ENCODE measurements at regions not wholly inside any gene's neighbourhood (a gene's known extent, or its start where the extent isn't known, plus 50 kb on each side); places are given as distances from the start of the nearest gene placed in this dataset.

GRCh38 chr16:50945171-50945570, 203.3 kb downstream of the CYLD start:
- no peaks in the 10 kb centered on the region for H3K4me1 ChIP-seq
- H3K36me3 ChIP-seq, result no peaks in the 10 kb centered on the region
- TF ChIP-seq CTCF (IDR thresholded peaks at IDR 0.05), result no peak
- H3K27me3 ChIP-seq, result peaks cover 0 to 7% of the 10 kb centered on the region in 2 donors
- H3K4me3 ChIP-seq, result no peak overlapping the region
- no peak overlapping the region for H3K27ac ChIP-seq
- intact Hi-C loops (cut with DNase I; ENCODE audit: low total_unique reads), result no loop called here
- DNase-seq, result no peak
- H3K9me3 ChIP-seq, result no peaks in the 10 kb centered on the region

DNA sequence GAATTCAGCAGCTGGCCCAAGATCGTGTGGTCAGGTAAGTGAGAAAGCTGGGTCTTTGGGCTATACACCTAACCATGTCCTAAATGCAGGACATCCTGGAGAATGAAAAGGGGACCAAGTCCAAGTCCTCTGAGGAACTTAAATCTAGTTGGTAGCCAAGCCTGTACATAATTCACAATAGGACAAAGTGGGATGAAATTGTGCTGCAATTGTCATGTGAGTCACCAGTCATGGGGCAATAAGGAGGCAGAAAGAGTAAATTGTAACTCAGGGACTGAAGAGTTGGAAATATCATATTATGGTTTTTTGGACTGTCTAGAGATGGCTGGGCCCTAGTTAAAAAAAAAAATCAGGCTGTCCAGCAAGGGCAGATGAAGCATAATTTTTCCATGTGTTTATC, 202.6 kb downstream of the CYLD start:
- no peaks in the 10 kb centered on the region for H3K9me3 ChIP-seq
- no peaks in the 10 kb centered on the region for H3K36me3 ChIP-seq

DNA sequence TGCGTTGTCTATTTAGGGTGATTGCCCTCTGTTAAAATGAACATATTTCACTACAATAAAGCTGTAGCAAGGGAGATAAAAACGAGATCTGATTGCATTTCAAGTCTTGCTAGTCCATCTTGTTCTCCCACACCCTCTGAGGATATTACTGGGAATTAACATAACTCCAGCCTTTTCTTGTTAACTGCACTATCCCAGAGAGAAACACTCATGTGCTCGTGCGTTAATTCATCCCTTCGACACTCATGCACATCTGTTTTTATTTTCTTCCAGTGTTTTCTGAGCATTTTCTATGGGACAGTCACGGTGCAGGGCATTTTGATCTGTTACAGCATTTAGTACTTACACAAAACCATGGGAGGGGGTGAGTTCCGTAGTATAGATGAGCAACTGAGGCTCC, 202.1 kb downstream of the CYLD start:
- no peaks in the 10 kb centered on the region for H3K36me3 ChIP-seq
- no peak overlapping the region for H3K4me3 ChIP-seq
- intact Hi-C loops (cut with DNase I; ENCODE audit: low total_unique reads), result no loop called here
- no peaks in the 10 kb centered on the region for H3K4me1 ChIP-seq
- H3K27ac ChIP-seq, result no peak overlapping the region
- H3K9me3 ChIP-seq, result no peaks in the 10 kb centered on the region
- DNase-seq, result no peak
- no peaks in the 10 kb centered on the region for H3K27me3 ChIP-seq
- no peak for TF ChIP-seq CTCF (IDR thresholded peaks at IDR 0.05)

More for the DNA sequence above, 202.6 kb downstream of the CYLD start:
- no peak for TF ChIP-seq CTCF (IDR thresholded peaks at IDR 0.05)
- Histone ChIP-seq H3K4me1 (no peaks in the 10 kb centered on the region), H3K27ac (no peak overlapping the region), H3K4me3 (no peak overlapping the region), H3K27me3 (no peaks in the 10 kb centered on the region)
- no peak for DNase-seq
- intact Hi-C loops (cut with DNase I; ENCODE audit: low total_unique reads), result no loop called here

DNA sequence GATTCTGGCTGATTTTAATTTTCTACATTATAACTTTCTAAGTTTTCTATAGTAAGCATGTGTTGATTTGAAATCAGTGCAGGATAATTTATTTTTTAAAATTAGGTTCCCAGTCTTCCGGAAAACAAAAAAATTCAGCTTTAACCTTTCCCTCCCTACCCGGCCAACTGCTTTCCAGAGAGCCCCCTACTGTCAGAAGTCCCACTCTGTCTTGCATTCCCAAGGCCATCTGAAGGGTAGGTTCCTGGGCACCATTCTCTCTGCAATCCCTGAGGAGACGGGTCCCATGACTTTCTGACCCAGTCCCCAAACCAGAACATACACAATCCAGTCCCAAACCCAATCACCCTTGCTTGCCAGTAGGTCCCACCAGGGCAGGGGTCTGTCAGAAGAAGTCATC, 200.3 kb downstream of the CYLD start:
- Histone ChIP-seq H3K4me3 (no peak overlapping the region), H3K27ac (no peak overlapping the region), H3K4me1 (no peaks in the 10 kb centered on the region), H3K9me3 (no peaks in the 10 kb centered on the region), H3K36me3 (no peaks in the 10 kb centered on the region), H3K27me3 (no peaks in the 10 kb centered on the region)
- intact Hi-C loops (cut with DNase I; ENCODE audit: low total_unique reads), result no loop called here
- DNase-seq, result no peak
- no peak for TF ChIP-seq CTCF (IDR thresholded peaks at IDR 0.05)

GRCh38 chr16:50941681-50942080, 199.8 kb downstream of the CYLD start:
- no peak overlapping the region for H3K4me3 ChIP-seq
- H3K9me3 ChIP-seq, result no peaks in the 10 kb centered on the region
- no peak for TF ChIP-seq CTCF (IDR thresholded peaks at IDR 0.05)
- no peaks in the 10 kb centered on the region for H3K4me1 ChIP-seq
- intact Hi-C loops (cut with DNase I; ENCODE audit: low total_unique reads), result no loop called here
- H3K27me3 ChIP-seq, result no peaks in the 10 kb centered on the region
- H3K36me3 ChIP-seq, result no peaks in the 10 kb centered on the region
- no peak for DNase-seq
- no peak overlapping the region for H3K27ac ChIP-seq

DNA sequence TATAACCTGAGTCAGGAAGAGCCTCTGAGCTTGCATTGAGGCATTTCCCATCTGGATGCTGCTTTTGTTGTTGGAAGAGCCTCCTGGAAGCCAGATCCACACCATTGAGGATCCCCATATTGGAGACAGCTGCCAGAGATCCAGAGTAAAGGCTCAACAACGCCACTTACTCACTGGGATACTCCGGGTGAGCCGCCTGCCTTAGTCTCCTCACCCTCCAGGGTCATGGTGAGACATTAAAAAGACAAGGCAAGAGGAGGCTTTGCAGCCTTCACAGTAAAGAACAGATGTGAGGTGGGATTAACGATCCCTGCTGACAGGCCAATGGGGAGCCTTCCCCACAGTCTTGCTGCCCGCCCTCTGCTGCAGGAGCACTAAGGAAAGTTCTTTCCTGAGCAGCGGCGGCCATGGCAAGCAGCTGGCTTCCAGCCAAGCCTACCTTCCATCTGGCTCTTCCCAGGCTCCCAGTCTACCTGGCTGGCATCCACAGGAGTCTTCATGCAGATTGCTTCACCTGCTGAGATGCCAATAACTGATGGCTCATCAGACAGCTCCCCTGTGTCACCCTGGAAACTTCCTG, 198.5 kb downstream of the CYLD start:
- Histone ChIP-seq H3K27ac (no peak overlapping the region), H3K4me1 (no peaks in the 10 kb centered on the region), H3K27me3 (no peaks in the 10 kb centered on the region), H3K4me3 (no peak overlapping the region), H3K9me3 (no peaks in the 10 kb centered on the region), H3K36me3 (no peaks in the 10 kb centered on the region)
- TF ChIP-seq CTCF (IDR thresholded peaks at IDR 0.05), result no peak
- intact Hi-C loops (cut with DNase I; ENCODE audit: low total_unique reads), result no loop called here
- DNase-seq, result no peak
